ENCODE measurements at regions not wholly inside any gene's neighbourhood (a gene's known extent, or its start where the extent isn't known, plus 50 kb on each side); places are given as distances from the start of the nearest gene placed in this dataset.

- Histone ChIP-seq H3K27ac (no peak overlapping the region), H3K4me3 (no peak overlapping the region), H3K9me3 (no peaks in the 10 kb centered on the region), H3K27me3 (no peaks in the 10 kb centered on the region), H3K36me3 (replicated peaks in 1 of 2; ENCODE audit: insufficient read depth in 1 of 2, low read depth in 2 of 2) (no peaks in the 10 kb centered on the region), H3K4me1 (no peaks in the 10 kb centered on the region)
- ATAC-seq (no peak), DNase-seq (no peak)
- intact Hi-C loops (cut with DNase I) = no loop called here
- TF ChIP-seq POLR2A (IDR thresholded peaks at IDR 0.05) (no peak), CTCF (IDR thresholded peaks at IDR 0.05) (no peak)
- WGBS, 2 donors = 84 to 87% methylated on average over 2 of the region's 2 CpGs
These were observed 298.4 kb downstream of the FSIP2 start for GRCh38 chr2:186036862-186037449.

DNA sequence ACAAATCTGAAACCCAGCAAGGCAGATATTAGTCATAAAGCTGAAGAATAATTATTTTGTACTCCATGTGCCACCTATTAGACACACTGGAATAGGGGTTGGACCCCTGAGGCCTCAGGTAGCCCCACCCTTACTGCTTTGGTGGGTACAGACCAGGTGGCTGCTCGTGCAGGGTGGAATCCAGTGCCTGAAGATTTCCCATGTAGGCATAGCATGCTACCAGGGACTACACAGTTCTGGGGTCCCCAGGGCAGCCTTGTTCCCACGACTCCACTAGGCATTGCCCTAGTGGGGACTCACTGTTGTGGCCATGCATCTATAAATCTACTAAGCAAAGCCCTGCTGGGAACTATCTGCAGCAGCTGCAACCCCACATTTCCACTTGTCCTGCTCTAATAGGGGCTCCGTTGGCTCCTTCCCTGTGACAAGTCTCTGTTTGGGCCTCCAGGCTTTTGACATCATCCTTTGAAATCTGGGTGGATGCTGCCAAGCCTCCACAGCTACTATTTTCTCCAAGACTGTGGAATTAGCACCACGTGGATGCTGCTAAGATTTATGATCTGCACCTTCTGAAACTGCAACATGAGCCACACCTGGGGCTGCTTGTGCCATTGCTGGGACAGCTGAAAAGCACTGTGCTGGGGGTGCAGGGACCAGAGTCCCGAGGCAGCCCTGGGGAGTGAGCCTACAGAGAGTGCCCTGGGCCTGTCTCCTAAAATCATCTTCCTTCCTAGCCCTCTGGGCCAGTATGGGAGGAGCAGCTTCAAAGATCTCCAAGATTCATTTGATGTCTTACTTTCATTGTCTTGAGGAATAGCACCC, 303.8 kb downstream of the FSIP2 start:
- DNase-seq (no peak), ATAC-seq (no peak)
- no peaks in the 10 kb centered on the region for H3K27me3 ChIP-seq
- TF ChIP-seq POLR2A (IDR thresholded peaks at IDR 0.05) (no peak), CTCF (IDR thresholded peaks at IDR 0.05) (no peak)
- no peak overlapping the region for H3K27ac ChIP-seq
- H3K9me3 ChIP-seq = no peaks in the 10 kb centered on the region
- intact Hi-C loops (cut with DNase I) = no loop called here
- H3K36me3 ChIP-seq (replicated peaks in 1 of 2; ENCODE audit: insufficient read depth in 1 of 2, low read depth in 2 of 2) = no peaks in the 10 kb centered on the region
- H3K4me3 ChIP-seq = no peak overlapping the region
- 78 to 82% methylated on average over 3 to 5 of the region's 5 CpGs for WGBS, 2 donors
- no peaks in the 10 kb centered on the region for H3K4me1 ChIP-seq

GRCh38 chr2:186044761-186045160, 306.2 kb downstream of the FSIP2 start:
- 88 to 97% methylated on average over 2 of the region's 2 CpGs for WGBS, 2 donors
- H3K27me3 ChIP-seq = no peaks in the 10 kb centered on the region
- no peaks in the 10 kb centered on the region for H3K9me3 ChIP-seq
- ATAC-seq = no peak
- DNase-seq = no peak
- H3K27ac ChIP-seq = no peak overlapping the region
- TF ChIP-seq POLR2A (IDR thresholded peaks at IDR 0.05) = no peak
- no peak for TF ChIP-seq CTCF (IDR thresholded peaks at IDR 0.05)
- H3K4me3 ChIP-seq = no peak overlapping the region
- no peaks in the 10 kb centered on the region for H3K36me3 ChIP-seq (replicated peaks in 1 of 2; ENCODE audit: insufficient read depth in 1 of 2, low read depth in 2 of 2)
- H3K4me1 ChIP-seq = no peaks in the 10 kb centered on the region
- intact Hi-C loops (cut with DNase I) = no loop called here

- H3K4me1 ChIP-seq = no peaks in the 10 kb centered on the region
- no peaks in the 10 kb centered on the region for H3K9me3 ChIP-seq
- DNase-seq (no peak), ATAC-seq (no peak)
- no peak overlapping the region for H3K4me3 ChIP-seq
- intact Hi-C loops (cut with DNase I) = no loop called here
- H3K27me3 ChIP-seq = no peaks in the 10 kb centered on the region
- WGBS, 2 donors = 85 to 91% methylated on average over 1 of the region's 1 CpG
- no peaks in the 10 kb centered on the region for H3K36me3 ChIP-seq (replicated peaks in 1 of 2; ENCODE audit: insufficient read depth in 1 of 2, low read depth in 2 of 2)
- TF ChIP-seq CTCF (IDR thresholded peaks at IDR 0.05) (no peak), POLR2A (IDR thresholded peaks at IDR 0.05) (no peak)
- no peak overlapping the region for H3K27ac ChIP-seq
These were observed 314.3 kb downstream of the FSIP2 start for GRCh38 chr2:186052930-186053329.

Measured in body of pancreas (tissue), 4 donors.